Trophoblast cell (in vitro differentiated cells and primary cell): ENCODE measurements at regions not wholly inside any gene's neighbourhood (a gene's known extent, or its start where the extent isn't known, plus 50 kb on each side); places are given as distances from the start of the nearest gene placed in this dataset.

ENCODE experiments used
- DNase-seq, 2 donors: peaks; one replicate each; pipeline ENCODE4 v3.0.0-alpha.2; 2016
- H2AFZ ChIP-seq: 2 replicates; pipeline ENCODE4 v1.6.1; 2013; ENCODE audit warnings: low read length, moderate library complexity, mild to moderate bottlenecking; ENCODE audit not compliant: insufficient read depth, poor library complexity
- H2AK5ac ChIP-seq: 2 replicates; pipeline ENCODE4 v1.6.1; 2013; ENCODE audit warnings: mild to moderate bottlenecking, low read length
- H2BK120ac ChIP-seq: 2 replicates; pipeline ENCODE4 v1.6.1; 2013; ENCODE audit warnings: low read length, mild to moderate bottlenecking, moderate library complexity; ENCODE audit not compliant: insufficient read depth, poor library complexity
- H2BK12ac ChIP-seq: 2 replicates; pipeline ENCODE4 v1.6.1; 2013; ENCODE audit warnings: mild to moderate bottlenecking, low read length, moderate library complexity
- H2BK5ac ChIP-seq: 2 replicates; pipeline ENCODE4 v1.6.1; 2013; ENCODE audit warnings: low read length, low read depth, moderate library complexity, mild to moderate bottlenecking; ENCODE audit not compliant: poor library complexity
- H3K14ac ChIP-seq: 2 replicates; pipeline ENCODE4 v1.6.1; 2013; ENCODE audit warnings: mild to moderate bottlenecking, low read length
- H3K18ac ChIP-seq: 2 replicates; pipeline ENCODE4 v1.6.1; 2013; ENCODE audit warnings: mild to moderate bottlenecking, low read length
- H3K23ac ChIP-seq: 2 replicates; pipeline ENCODE4 v1.6.1; 2013; ENCODE audit warnings: low read length
- H3K27ac ChIP-seq: 2 replicates; pipeline ENCODE4 v1.5.1; 2013; ENCODE audit warnings: low read depth, mild to moderate bottlenecking, inconsistent platforms, low read length, moderate library complexity
- H3K27me3 ChIP-seq: 2 replicates; pipeline ENCODE4 v1.6.1; 2013; ENCODE audit warnings: inconsistent platforms, mild to moderate bottlenecking, low read length, moderate library complexity; ENCODE audit not compliant: insufficient read depth
- H3K36me3 ChIP-seq, 2 experiments: 1 replicate in 1 of 2; 2 replicates in 1 of 2; pipeline ENCODE4 v1.6.1; 2013; ENCODE audit warnings: low read length in 2 of 2, mild to moderate bottlenecking in 2 of 2, moderate library complexity in 1 of 2; ENCODE audit not compliant: insufficient read depth in 2 of 2, control insufficient read depth in 1 of 2
- H3K4ac ChIP-seq: 2 replicates; pipeline ENCODE4 v1.6.1; 2013; ENCODE audit warnings: low read depth, mild to moderate bottlenecking, low read length, moderate library complexity
- H3K4me1 ChIP-seq, 2 experiments: 1 replicate in 1 of 2; 2 replicates in 1 of 2; pipeline ENCODE4 v1.6.1; 2013; ENCODE audit warnings: low read length in 2 of 2, mild to moderate bottlenecking in 2 of 2, moderate library complexity in 1 of 2; ENCODE audit not compliant: insufficient read depth in 2 of 2, control insufficient read depth in 1 of 2
- H3K4me2 ChIP-seq: 2 replicates; pipeline ENCODE4 v1.6.1; 2013; ENCODE audit warnings: inconsistent platforms, mild to moderate bottlenecking, low read length, moderate library complexity
- H3K4me3 ChIP-seq: 2 replicates; pipeline ENCODE4 v1.5.1; 2013; ENCODE audit warnings: mild to moderate bottlenecking, low read depth, low read length, inconsistent platforms
- H3K79me1 ChIP-seq: one replicate; pipeline ENCODE4 v1.6.1; 2013; ENCODE audit warnings: low read length
- H3K79me2 ChIP-seq: 2 replicates; pipeline ENCODE4 v1.6.1; 2013; ENCODE audit warnings: low read length, mild to moderate bottlenecking; ENCODE audit not compliant: control insufficient read depth, insufficient read depth, poor library complexity
- H3K9ac ChIP-seq: 2 replicates; pipeline ENCODE4 v1.6.1; 2013; ENCODE audit warnings: mild to moderate bottlenecking, low read length
- H3K9me3 ChIP-seq: 2 replicates; pipeline ENCODE4 v1.6.1; 2013; ENCODE audit warnings: low read depth, mild to moderate bottlenecking, control low read depth, inconsistent platforms, low read length; ENCODE audit not compliant: insufficient read depth
- H4K12ac ChIP-seq: 2 replicates; pipeline ENCODE4 v1.6.1; 2013; ENCODE audit warnings: low read depth, mild to moderate bottlenecking, low read length, moderate library complexity
- H4K8ac ChIP-seq: 2 replicates; pipeline ENCODE4 v1.6.1; 2013; ENCODE audit warnings: low read depth, mild to moderate bottlenecking, low read length, moderate library complexity
- H4K91ac ChIP-seq: one replicate; pipeline ENCODE4 v1.6.1; 2013; ENCODE audit warnings: low read depth, mild to moderate bottlenecking, low read length, moderate library complexity
- WGBS: extraction: QIAGEN DNeasy Blood & Tissue Kit; methylation state at CpG from one replicate; pipeline ENCODE4 v1.1.7; 2013; ENCODE audit warnings: missing lambda C conversion rate; ENCODE audit not compliant: insufficient read length, insufficient coverage; ENCODE audit errors: extremely low coverage; 5-methylcytosine and 5-hydroxymethylcytosine counted together

- no peak overlapping the region for H2BK120ac ChIP-seq
- H3K4ac ChIP-seq = no peak overlapping the region
- no CpG with 5 or more reads among the region's 30 CpGs for WGBS
- H3K79me1 ChIP-seq = no peaks in the 10 kb centered on the region
- H3K9me3 ChIP-seq = peaks cover 5% of the 10 kb centered on the region
- H3K18ac ChIP-seq = no peak overlapping the region
- no peak overlapping the region for H3K23ac ChIP-seq
- no peak overlapping the region for H3K9ac ChIP-seq
- H3K27ac ChIP-seq = no peak overlapping the region
- no peaks in the 10 kb centered on the region for H3K79me2 ChIP-seq
- H2BK5ac ChIP-seq = no peak overlapping the region
- H4K8ac ChIP-seq = no peak overlapping the region
- H3K4me1 ChIP-seq = peaks cover 0 to 2% of the 10 kb centered on the region in 2 experiments
- H3K27me3 ChIP-seq = no peaks in the 10 kb centered on the region
- H4K91ac ChIP-seq = no peak overlapping the region
- no peak overlapping the region for H3K4me3 ChIP-seq
- no peak overlapping the region for H3K14ac ChIP-seq
- no peaks in the 10 kb centered on the region for H3K36me3 ChIP-seq
- H2AFZ ChIP-seq = no peak overlapping the region
- no peak overlapping the region for H4K12ac ChIP-seq
- no peak overlapping the region for H2AK5ac ChIP-seq
- no peak overlapping the region for H2BK12ac ChIP-seq
- peak; percentile 13 to 56 for DNase-seq
- H3K4me2 ChIP-seq = peak overlapping the region; percentile 36
These were observed 135.9 kb upstream of the PODXL start for GRCh38 chr7:131692131-131692960.

GRCh38 chr7:131691454-131692130, 135.2 kb upstream of the PODXL start:
- Histone ChIP-seq H3K4me2 (no peak overlapping the region), H2BK12ac (no peak overlapping the region), H2AK5ac (no peak overlapping the region), H3K23ac (no peak overlapping the region), H3K9ac (no peak overlapping the region), H4K12ac (no peak overlapping the region), H3K27ac (no peak overlapping the region), H3K4me3 (no peak overlapping the region), H2BK5ac (no peak overlapping the region), H3K4me1 (peaks cover 0 to 2% of the 10 kb centered on the region in 2 experiments), H3K36me3 (no peaks in the 10 kb centered on the region), H3K14ac (no peak overlapping the region), H2BK120ac (no peak overlapping the region), H3K4ac (no peak overlapping the region), H3K79me2 (no peaks in the 10 kb centered on the region), H3K18ac (no peak overlapping the region), H3K79me1 (no peaks in the 10 kb centered on the region), H3K27me3 (no peaks in the 10 kb centered on the region), H3K9me3 (peaks cover 5% of the 10 kb centered on the region), H2AFZ (no peak overlapping the region), H4K91ac (no peak overlapping the region), H4K8ac (no peak overlapping the region)
- DNase-seq = no peak
- no CpG with 5 or more reads among the region's 12 CpGs for WGBS

DNA sequence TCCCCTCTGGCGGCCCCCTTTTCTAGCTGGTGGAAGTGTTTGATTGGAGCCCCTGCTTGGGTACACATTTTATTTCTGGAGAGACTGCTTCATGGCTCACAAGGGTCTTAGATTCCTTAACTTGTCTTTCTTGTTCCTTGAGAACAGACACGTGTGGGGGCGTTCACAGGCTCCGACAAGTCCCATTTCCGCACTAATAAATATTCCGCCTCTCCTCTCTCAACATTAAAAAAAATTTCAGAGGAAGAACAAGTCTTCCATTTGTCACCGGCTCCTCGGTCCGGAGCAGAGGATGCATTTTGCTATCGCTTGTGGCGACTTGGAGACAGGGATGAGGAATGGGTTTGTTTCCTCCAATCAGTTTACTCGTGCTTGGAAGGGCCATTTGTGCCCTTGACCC, 134.0 kb upstream of the PODXL start:
- no peak overlapping the region for H2AFZ ChIP-seq
- no peak overlapping the region for H3K4ac ChIP-seq
- no peak overlapping the region for H4K8ac ChIP-seq
- WGBS = no CpG with 5 or more reads among the region's 12 CpGs
- no peak for DNase-seq
- H2BK120ac ChIP-seq = no peak overlapping the region
- H3K27me3 ChIP-seq = no peaks in the 10 kb centered on the region
- H2BK12ac ChIP-seq = no peak overlapping the region
- peaks cover 5% of the 10 kb centered on the region for H3K9me3 ChIP-seq
- H3K79me2 ChIP-seq = no peaks in the 10 kb centered on the region
- H4K12ac ChIP-seq = no peak overlapping the region
- no peak overlapping the region for H3K23ac ChIP-seq
- H2AK5ac ChIP-seq = no peak overlapping the region
- H3K18ac ChIP-seq = no peak overlapping the region
- H3K27ac ChIP-seq = no peak overlapping the region
- H3K4me1 ChIP-seq = peaks cover 0 to 2% of the 10 kb centered on the region in 2 experiments
- H3K79me1 ChIP-seq = no peaks in the 10 kb centered on the region
- no peak overlapping the region for H4K91ac ChIP-seq
- no peak overlapping the region for H3K9ac ChIP-seq
- no peak overlapping the region for H3K4me2 ChIP-seq
- no peaks in the 10 kb centered on the region for H3K36me3 ChIP-seq
- no peak overlapping the region for H3K14ac ChIP-seq
- H3K4me3 ChIP-seq = no peak overlapping the region
- H2BK5ac ChIP-seq = no peak overlapping the region

DNA sequence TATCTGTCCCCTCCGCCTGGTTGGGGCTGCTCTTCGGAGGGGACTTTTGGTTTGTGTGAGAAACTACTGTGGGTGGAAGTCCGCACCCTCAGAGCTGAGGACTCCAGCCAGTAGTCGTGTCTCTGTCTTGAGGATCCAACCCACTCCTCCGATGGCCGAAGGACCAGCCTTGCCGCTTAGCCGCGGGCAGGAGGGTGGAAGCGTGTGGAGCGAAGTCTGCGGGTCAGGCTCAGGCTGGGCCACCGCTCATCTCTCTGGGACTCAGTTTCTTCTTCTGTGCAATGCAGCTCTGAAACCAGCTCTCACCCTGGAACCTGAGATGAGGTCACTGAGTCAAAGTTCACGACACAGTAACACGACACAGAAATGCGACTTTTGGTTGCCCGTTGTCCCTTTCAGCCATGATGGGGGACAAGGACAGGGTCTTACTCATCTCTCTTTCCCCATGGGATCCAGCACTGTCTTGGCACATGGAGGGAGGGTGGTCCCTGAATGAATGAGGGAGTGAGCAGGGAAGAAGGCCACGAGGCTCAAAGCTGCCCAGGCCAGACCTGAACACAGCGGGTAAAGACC, 133.3 kb upstream of the PODXL start:
- no peak overlapping the region for H4K12ac ChIP-seq
- H3K79me1 ChIP-seq = no peaks in the 10 kb centered on the region
- H3K4ac ChIP-seq = no peak overlapping the region
- H3K79me2 ChIP-seq = no peaks in the 10 kb centered on the region
- no peak overlapping the region for H2AK5ac ChIP-seq
- H2BK120ac ChIP-seq = no peak overlapping the region
- no CpG with 5 or more reads among the region's 19 CpGs for WGBS
- peaks cover 0 to 2% of the 10 kb centered on the region in 2 experiments for H3K4me1 ChIP-seq
- no peak overlapping the region for H3K18ac ChIP-seq
- H2BK12ac ChIP-seq = no peak overlapping the region
- H4K8ac ChIP-seq = no peak overlapping the region
- H2BK5ac ChIP-seq = no peak overlapping the region
- H3K4me2 ChIP-seq = no peak overlapping the region
- H3K14ac ChIP-seq = no peak overlapping the region
- H3K23ac ChIP-seq = no peak overlapping the region
- no peaks in the 10 kb centered on the region for H3K36me3 ChIP-seq
- no peak for DNase-seq
- no peak overlapping the region for H2AFZ ChIP-seq
- no peak overlapping the region for H4K91ac ChIP-seq
- no peak overlapping the region for H3K4me3 ChIP-seq
- H3K9ac ChIP-seq = no peak overlapping the region
- H3K27me3 ChIP-seq = no peaks in the 10 kb centered on the region
- peaks cover 5% of the 10 kb centered on the region for H3K9me3 ChIP-seq
- no peak overlapping the region for H3K27ac ChIP-seq
